Neural progenitor cell (in vitro differentiated cells): ENCODE measurements at regions not wholly inside any gene's neighbourhood (a gene's known extent, or its start where the extent isn't known, plus 50 kb on each side); places are given as distances from the start of the nearest gene placed in this dataset.
A peak's percentile ranks its signal among the peaks of the same experiment; 100 is the strongest.

ENCODE experiments used
- DNase-seq: peaks from one replicate; pipeline ENCODE4 v3.0.0-alpha.2; 2016; ENCODE audit warnings: low spot score
- H2AFZ ChIP-seq: fragments of 200-600 bp; sonication (generic); replicated peaks from 2 replicates; pipeline ENCODE4 v1.6.1; 2016; ENCODE audit warnings: antibody characterized with exemption
- H3F3A ChIP-seq: fragments of 200-600 bp; sonication (generic); 2 replicates; pipeline ENCODE4 v1.6.1; 2016; ENCODE audit warnings: antibody characterized with exemption, low read depth
- H3K27ac ChIP-seq: fragments of 200-600 bp; sonication (generic); 2 replicates; pipeline ENCODE4 v1.5.1; 2016; ENCODE audit warnings: mild to moderate bottlenecking
- H3K27me3 ChIP-seq: fragments of 200-600 bp; sonication (generic); 2 replicates; pipeline ENCODE4 v1.6.1; 2016; ENCODE audit warnings: mild to moderate bottlenecking, moderate library complexity
- H3K36me3 ChIP-seq: fragments of 200-600 bp; sonication (generic); 2 replicates; pipeline ENCODE4 v1.5.1; 2016
- H3K4me1 ChIP-seq: fragments of 200-600 bp; sonication (generic); 2 replicates; pipeline ENCODE4 v1.6.1; 2016; ENCODE audit warnings: mixed run types
- H3K4me2 ChIP-seq: fragments of 200-600 bp; sonication (generic); 2 replicates; pipeline ENCODE4 v1.6.1; 2016
- H3K4me3 ChIP-seq: fragments of 200-600 bp; sonication (generic); 2 replicates; pipeline ENCODE4 v1.5.1; 2016
- H3K79me2 ChIP-seq: fragments of 200-600 bp; sonication (generic); 2 replicates; pipeline ENCODE4 v1.6.1; 2016; ENCODE audit warnings: low read depth
- H3K9ac ChIP-seq: fragments of 200-600 bp; sonication (generic); 2 replicates; pipeline ENCODE4 v1.6.1; 2016
- H3K9me3 ChIP-seq: fragments of 200-600 bp; sonication (generic); 2 replicates; pipeline ENCODE4 v1.5.1; 2016; ENCODE audit warnings: low read depth
- H4K20me1 ChIP-seq: fragments of 200-600 bp; sonication (generic); 2 replicates; pipeline ENCODE4 v1.6.1; 2016; ENCODE audit warnings: low read depth
- H3K27ac Mint-ChIP-seq: 3 replicates; pipeline ENCODE4 v1.8.0; 2021; ENCODE audit warnings: mixed read lengths
- H3K27me3 Mint-ChIP-seq: 2 replicates; pipeline ENCODE4 v1.8.0; 2022; ENCODE audit warnings: low read depth, mild to moderate bottlenecking, inconsistent platforms, moderate library complexity, mixed read lengths; ENCODE audit not compliant: insufficient read depth
- H3K36me3 Mint-ChIP-seq: 3 replicates; pipeline ENCODE4 v1.8.0; 2021; ENCODE audit warnings: mixed read lengths
- H3K4me1 Mint-ChIP-seq: 3 replicates; pipeline ENCODE4 v1.8.0; 2021; ENCODE audit warnings: mixed read lengths
- H3K4me3 Mint-ChIP-seq: 3 replicates; pipeline ENCODE4 v1.8.0; 2021; ENCODE audit warnings: mild to moderate bottlenecking, moderate library complexity, mixed read lengths
- H3K9me3 Mint-ChIP-seq: 3 replicates; pipeline ENCODE4 v1.8.0; 2020; ENCODE audit warnings: mixed read lengths
- EZH2 ChIP-seq: fragments of 200-600 bp; sonication (generic); IDR thresholded peaks from 2 replicates; pipeline ENCODE4 v1.6.1; 2017; ENCODE audit warnings: antibody characterized with exemption, mild to moderate bottlenecking, moderate library complexity
- EZH2phosphoT487 ChIP-seq: fragments of 200-600 bp; sonication (generic); IDR thresholded peaks from 2 replicates; pipeline ENCODE4 v1.6.1; 2017; ENCODE audit warnings: antibody characterized with exemption
- TF ChIP-seq, protein P1 (sequence below): fragments of 200-600 bp; sonication (generic); IDR thresholded peaks from 2 replicates; pipeline ENCODE4 v1.5.1; 2017; ENCODE audit warnings: antibody characterized with exemption, mild to moderate bottlenecking

DNA sequence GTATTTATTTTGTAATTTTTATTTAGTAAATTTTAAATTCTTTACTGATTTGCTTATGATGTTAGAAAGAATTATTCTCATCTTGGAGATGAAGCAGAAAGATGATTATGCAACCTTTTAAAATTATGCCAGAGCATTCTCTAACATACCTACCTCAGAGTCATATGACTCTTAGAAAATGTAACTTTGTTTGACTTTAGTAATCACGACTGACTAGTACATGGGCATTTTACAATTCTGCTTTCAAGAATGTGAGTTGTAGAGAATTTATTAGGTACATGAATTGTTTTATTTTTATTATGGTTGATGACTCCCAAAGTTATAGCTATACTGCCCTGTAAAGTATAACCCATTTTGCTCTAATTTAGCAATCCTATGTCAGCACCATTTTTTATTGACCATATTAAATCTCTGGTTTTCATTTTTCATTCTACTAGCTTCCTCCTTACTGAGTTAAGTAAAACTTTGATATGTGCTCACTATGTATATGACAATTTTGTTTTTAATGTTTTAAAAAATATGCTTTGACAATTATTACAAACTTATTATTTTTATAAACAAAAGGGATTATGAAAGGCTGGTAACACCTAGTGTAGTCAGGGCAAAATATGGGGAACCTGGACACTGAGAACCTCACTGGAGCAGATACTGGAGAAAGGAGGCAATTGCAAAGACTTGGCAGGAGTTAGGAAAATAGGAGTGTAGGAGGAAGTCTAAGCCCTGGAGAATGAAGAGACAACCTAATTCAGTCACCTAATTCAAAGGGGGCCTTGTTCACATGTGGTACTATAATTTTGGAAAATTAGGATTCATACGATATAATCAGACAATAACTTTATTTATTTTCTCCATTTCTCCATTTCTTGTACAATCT, 249.7 kb upstream of the DAB2 start:
- Histone ChIP-seq H3K4me3 (no peak overlapping the region), H3K4me1 (peaks cover 12% of the 10 kb centered on the region), H3K9ac (no peak overlapping the region), H3K9me3 (no peaks in the 10 kb centered on the region), H3K27ac (no peak overlapping the region), H2AFZ (no peak overlapping the region), H3K36me3 (no peaks in the 10 kb centered on the region), H3K27me3 (no peaks in the 10 kb centered on the region), H3K79me2 (no peaks in the 10 kb centered on the region), H3F3A (no peaks in the 10 kb centered on the region), H4K20me1 (no peaks in the 10 kb centered on the region), H3K4me2 (no peak overlapping the region)
- H3K27me3 Mint-ChIP-seq, result peaks cover 4% of the 10 kb centered on the region
- TF ChIP-seq EZH2 (no peak), EZH2phosphoT487 (no peak)
- TF ChIP-seq, protein P1, sequence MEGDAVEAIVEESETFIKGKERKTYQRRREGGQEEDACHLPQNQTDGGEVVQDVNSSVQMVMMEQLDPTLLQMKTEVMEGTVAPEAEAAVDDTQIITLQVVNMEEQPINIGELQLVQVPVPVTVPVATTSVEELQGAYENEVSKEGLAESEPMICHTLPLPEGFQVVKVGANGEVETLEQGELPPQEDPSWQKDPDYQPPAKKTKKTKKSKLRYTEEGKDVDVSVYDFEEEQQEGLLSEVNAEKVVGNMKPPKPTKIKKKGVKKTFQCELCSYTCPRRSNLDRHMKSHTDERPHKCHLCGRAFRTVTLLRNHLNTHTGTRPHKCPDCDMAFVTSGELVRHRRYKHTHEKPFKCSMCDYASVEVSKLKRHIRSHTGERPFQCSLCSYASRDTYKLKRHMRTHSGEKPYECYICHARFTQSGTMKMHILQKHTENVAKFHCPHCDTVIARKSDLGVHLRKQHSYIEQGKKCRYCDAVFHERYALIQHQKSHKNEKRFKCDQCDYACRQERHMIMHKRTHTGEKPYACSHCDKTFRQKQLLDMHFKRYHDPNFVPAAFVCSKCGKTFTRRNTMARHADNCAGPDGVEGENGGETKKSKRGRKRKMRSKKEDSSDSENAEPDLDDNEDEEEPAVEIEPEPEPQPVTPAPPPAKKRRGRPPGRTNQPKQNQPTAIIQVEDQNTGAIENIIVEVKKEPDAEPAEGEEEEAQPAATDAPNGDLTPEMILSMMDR, result no peak
- H3K9me3 Mint-ChIP-seq, result no peaks in the 10 kb centered on the region
- H3K4me1 Mint-ChIP-seq, result peaks cover 2% of the 10 kb centered on the region
- no peak overlapping the region for H3K27ac Mint-ChIP-seq
- H3K4me3 Mint-ChIP-seq, result no peak overlapping the region
- H3K36me3 Mint-ChIP-seq, result no peaks in the 10 kb centered on the region
- DNase-seq, result no peak

DNA sequence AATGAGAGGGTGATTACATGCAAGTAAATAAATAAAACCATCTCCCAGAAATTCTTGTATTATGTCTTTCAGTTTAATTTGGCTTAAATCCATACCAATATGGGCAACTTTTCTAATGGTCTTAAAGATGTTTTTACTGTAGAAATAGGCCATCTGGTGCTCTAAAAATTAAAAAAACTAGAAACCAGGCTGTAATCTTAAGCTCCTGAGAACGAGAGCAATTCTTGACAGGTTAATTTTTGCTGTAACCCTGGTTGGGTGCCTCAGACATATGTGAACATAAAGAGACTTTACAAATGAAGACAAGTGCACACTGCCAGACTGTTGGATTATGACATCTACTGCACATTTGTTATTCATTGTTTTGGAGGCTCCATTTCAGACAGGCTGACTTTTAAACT, 246.8 kb upstream of the DAB2 start:
- Mint-ChIP-seq H3K27me3 (peaks cover 2% of the 10 kb centered on the region), H3K27ac (no peak overlapping the region), H3K9me3 (no peaks in the 10 kb centered on the region), H3K4me1 (peaks cover 2% of the 10 kb centered on the region), H3K36me3 (no peaks in the 10 kb centered on the region), H3K4me3 (no peak overlapping the region)
- Histone ChIP-seq H3K79me2 (no peaks in the 10 kb centered on the region), H3K4me2 (no peak overlapping the region), H4K20me1 (no peaks in the 10 kb centered on the region), H3K36me3 (no peaks in the 10 kb centered on the region), H3K4me1 (peaks cover 12% of the 10 kb centered on the region), H3F3A (no peaks in the 10 kb centered on the region), H3K27ac (no peak overlapping the region), H2AFZ (no peak overlapping the region), H3K9me3 (no peaks in the 10 kb centered on the region), H3K27me3 (no peaks in the 10 kb centered on the region), H3K9ac (no peak overlapping the region), H3K4me3 (no peak overlapping the region)
- no peak for DNase-seq
- TF ChIP-seq EZH2 (no peak), EZH2phosphoT487 (no peak)
- TF ChIP-seq, protein P1, result no peak

DNA sequence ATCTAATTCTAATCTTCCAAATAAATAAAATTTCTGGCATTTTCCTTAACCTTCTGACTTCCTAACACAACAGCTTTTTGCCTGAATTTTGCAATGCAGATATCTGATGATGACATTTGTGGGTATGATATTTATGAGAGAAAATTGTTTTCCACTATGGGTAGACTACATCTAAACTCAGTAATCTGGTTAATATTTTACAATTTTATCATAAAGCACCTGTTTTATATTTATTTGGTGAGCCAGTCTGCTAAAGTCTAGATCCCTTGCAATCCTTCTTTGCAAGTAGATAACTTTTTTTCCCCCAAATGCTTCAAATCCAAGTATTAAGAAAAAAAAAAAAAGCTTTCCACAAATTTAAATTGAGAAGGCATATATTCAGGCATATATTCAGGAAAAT, 246.2 kb upstream of the DAB2 start:
- Histone ChIP-seq H3K4me1 (peaks cover 12% of the 10 kb centered on the region), H3K9me3 (no peaks in the 10 kb centered on the region), H3K4me2 (peak overlapping the region; percentile 4), H3K79me2 (no peaks in the 10 kb centered on the region), H3K27me3 (no peaks in the 10 kb centered on the region), H3K4me3 (no peak overlapping the region), H2AFZ (no peak overlapping the region), H3F3A (no peaks in the 10 kb centered on the region), H3K36me3 (no peaks in the 10 kb centered on the region), H3K9ac (no peak overlapping the region), H3K27ac (no peak overlapping the region), H4K20me1 (no peaks in the 10 kb centered on the region)
- TF ChIP-seq EZH2, result no peak
- TF ChIP-seq, protein P1, result no peak
- no peak for TF ChIP-seq EZH2phosphoT487
- peaks cover 2% of the 10 kb centered on the region for H3K4me1 Mint-ChIP-seq
- no peaks in the 10 kb centered on the region for H3K36me3 Mint-ChIP-seq
- no peak overlapping the region for H3K27ac Mint-ChIP-seq
- peaks cover 2% of the 10 kb centered on the region for H3K27me3 Mint-ChIP-seq
- no peaks in the 10 kb centered on the region for H3K9me3 Mint-ChIP-seq
- H3K4me3 Mint-ChIP-seq, result no peak overlapping the region
- no peak for DNase-seq
